ENCODE measurements at regions not wholly inside any gene's neighbourhood (a gene's known extent, or its start where the extent isn't known, plus 50 kb on each side); places are given as distances from the start of the nearest gene placed in this dataset.

- TF ChIP-seq CREB1 (IDR thresholded peaks at IDR 0.05; ENCODE audit: low read depth) (no peak), MAX (IDR thresholded peaks at IDR 0.05) (no peak), RAD21 (IDR thresholded peaks at IDR 0.05; ENCODE audit: low read depth) (no peak), ZBTB7A (IDR thresholded peaks at IDR 0.05; ENCODE audit: low read depth) (no peak), TCF12 (IDR thresholded peaks at IDR 0.05; ENCODE audit: low read depth) (no peak), EGR1 (IDR thresholded peaks at IDR 0.05) (no peak), TEAD4 (IDR thresholded peaks at IDR 0.05) (no peak), EP300 (IDR thresholded peaks at IDR 0.05; ENCODE audit: borderline replicate concordance) (no peak), CEBPB (IDR thresholded peaks at IDR 0.05) (no peak), FOXM1 (IDR thresholded peaks at IDR 0.05; ENCODE audit: borderline replicate concordance, low read depth) (no peak), REST (IDR thresholded peaks at IDR 0.05; ENCODE audit: low read depth) (no peak), YY1 (IDR thresholded peaks at IDR 0.05; ENCODE audit: low read depth) (no peak), NFIC (IDR thresholded peaks at IDR 0.05) (no peak), USF1 (IDR thresholded peaks at IDR 0.05) (no peak), TAF1 (IDR thresholded peaks at IDR 0.05; ENCODE audit: low read depth) (no peak)
These were observed 269.6 kb downstream of the DKK2 start for GRCh38 chr4:106766519-106766918.

- TF ChIP-seq MAX (IDR thresholded peaks at IDR 0.05) (no peak), REST (IDR thresholded peaks at IDR 0.05; ENCODE audit: low read depth) (no peak), USF1 (IDR thresholded peaks at IDR 0.05) (no peak), RAD21 (IDR thresholded peaks at IDR 0.05; ENCODE audit: low read depth) (no peak), TEAD4 (IDR thresholded peaks at IDR 0.05) (no peak), TAF1 (IDR thresholded peaks at IDR 0.05; ENCODE audit: low read depth) (no peak), EP300 (IDR thresholded peaks at IDR 0.05; ENCODE audit: borderline replicate concordance) (no peak), TCF12 (IDR thresholded peaks at IDR 0.05; ENCODE audit: low read depth) (no peak), NFIC (IDR thresholded peaks at IDR 0.05) (no peak), EGR1 (IDR thresholded peaks at IDR 0.05) (no peak), FOXM1 (IDR thresholded peaks at IDR 0.05; ENCODE audit: borderline replicate concordance, low read depth) (no peak), ZBTB7A (IDR thresholded peaks at IDR 0.05; ENCODE audit: low read depth) (no peak), CREB1 (IDR thresholded peaks at IDR 0.05; ENCODE audit: low read depth) (no peak), YY1 (IDR thresholded peaks at IDR 0.05; ENCODE audit: low read depth) (no peak), CEBPB (IDR thresholded peaks at IDR 0.05) (no peak)
These were observed 271.3 kb downstream of the DKK2 start for GRCh38 chr4:106764774-106765173.

GRCh38 chr4:106762666-106763443 is 273.3 kb downstream of the DKK2 start:
- TF ChIP-seq TEAD4 (IDR thresholded peaks at IDR 0.05) = no peak
- TF ChIP-seq YY1 (IDR thresholded peaks at IDR 0.05; ENCODE audit: low read depth) = no peak
- no peak for TF ChIP-seq NFIC (IDR thresholded peaks at IDR 0.05)
- TF ChIP-seq FOXM1 (IDR thresholded peaks at IDR 0.05; ENCODE audit: borderline replicate concordance, low read depth) = no peak
- TF ChIP-seq MAX (IDR thresholded peaks at IDR 0.05) = no peak
- no peak for TF ChIP-seq CEBPB (IDR thresholded peaks at IDR 0.05)
- TF ChIP-seq USF1 (IDR thresholded peaks at IDR 0.05) = no peak
- TF ChIP-seq ZBTB7A (IDR thresholded peaks at IDR 0.05; ENCODE audit: low read depth) = no peak
- TF ChIP-seq TAF1 (IDR thresholded peaks at IDR 0.05; ENCODE audit: low read depth) = no peak
- no peak for TF ChIP-seq TCF12 (IDR thresholded peaks at IDR 0.05; ENCODE audit: low read depth)
- TF ChIP-seq RAD21 (IDR thresholded peaks at IDR 0.05; ENCODE audit: low read depth) = no peak
- TF ChIP-seq CREB1 (IDR thresholded peaks at IDR 0.05; ENCODE audit: low read depth) = no peak
- TF ChIP-seq REST (IDR thresholded peaks at IDR 0.05; ENCODE audit: low read depth) = no peak
- no peak for TF ChIP-seq EP300 (IDR thresholded peaks at IDR 0.05; ENCODE audit: borderline replicate concordance)
- no peak for TF ChIP-seq EGR1 (IDR thresholded peaks at IDR 0.05)

All from Ishikawa (cell line).